HG03196 (cell line): ENCODE measurements at regions not wholly inside any gene's neighbourhood (a gene's known extent, or its start where the extent isn't known, plus 50 kb on each side); places are given as distances from the start of the nearest gene placed in this dataset.
"Not testable (repeated sequence)": the region's sequence is repeated elsewhere in the genome, so short reads cannot be mapped to it uniquely, and the experiment has no call there.

Experiments
- ATAC-seq: cut with Tn5 transposase; IDR thresholded peaks from one replicate; pipeline ENCODE4 v1.9.1; 2021; ENCODE audit not compliant: unreplicated experiment

- ATAC-seq: not testable (repeated sequence)
Observed at GRCh38 chr4:131729205-131729604, 1419.9 kb upstream of the PCDH10 start.

GRCh38 chr4:131729716-131730398 is 1419.2 kb upstream of the PCDH10 start:
- not testable (repeated sequence) for ATAC-seq

DNA sequence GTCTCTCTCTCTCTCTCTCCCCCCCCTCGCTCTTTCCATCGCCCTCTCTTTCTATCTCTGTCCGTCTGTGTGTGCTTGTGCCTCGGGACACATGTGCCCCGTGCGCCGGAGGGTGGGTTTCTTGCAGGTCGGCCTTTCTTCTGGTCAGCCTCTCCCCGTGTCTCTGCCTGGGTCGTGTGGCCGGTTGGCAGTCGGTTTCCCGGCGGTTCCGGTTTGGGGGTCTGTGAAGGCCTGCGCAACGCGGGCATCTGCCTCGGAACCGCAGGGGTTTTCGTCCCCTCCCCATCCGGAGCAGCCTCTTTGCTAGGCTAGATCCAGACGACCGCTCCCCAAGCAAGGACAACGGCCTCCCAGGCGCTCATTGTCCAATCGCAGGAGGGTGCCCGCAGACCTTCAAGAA is 1418.5 kb upstream of the PCDH10 start:
- ATAC-seq: not testable (repeated sequence)

DNA sequence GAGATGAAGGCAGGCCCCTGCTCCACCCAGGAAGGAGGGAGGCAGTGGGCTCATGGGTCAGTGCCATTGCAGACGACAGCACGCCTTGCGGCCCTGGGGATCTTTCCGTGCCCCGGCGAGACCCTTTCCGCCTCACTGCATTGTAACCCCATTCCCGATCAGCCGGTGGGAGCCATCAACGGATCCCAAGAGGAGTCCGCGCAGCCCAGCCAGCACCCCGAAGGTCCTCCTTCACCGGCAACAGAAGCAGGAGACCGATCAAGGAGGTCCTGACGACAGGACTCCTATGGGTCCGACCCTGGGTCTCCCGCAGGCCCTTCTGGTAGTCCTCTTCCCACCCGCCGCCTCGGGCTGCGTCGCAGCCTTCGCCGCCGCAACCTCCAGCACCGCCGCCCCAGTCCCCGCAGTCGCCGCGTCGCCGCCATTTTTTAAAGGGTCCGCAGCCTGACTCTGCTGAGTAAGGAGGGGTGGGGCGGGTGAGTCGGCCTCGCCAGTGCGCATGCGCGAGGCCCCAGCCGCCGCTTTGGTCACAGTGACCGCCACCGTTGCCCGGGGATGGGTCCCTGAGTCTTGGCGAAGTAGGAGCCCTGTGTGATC is 1417.0 kb upstream of the PCDH10 start:
- not testable (repeated sequence) for ATAC-seq

- ATAC-seq: not testable (repeated sequence)
Observed at GRCh38 chr4:131734321-131734720, 1414.8 kb upstream of the PCDH10 start.

DNA sequence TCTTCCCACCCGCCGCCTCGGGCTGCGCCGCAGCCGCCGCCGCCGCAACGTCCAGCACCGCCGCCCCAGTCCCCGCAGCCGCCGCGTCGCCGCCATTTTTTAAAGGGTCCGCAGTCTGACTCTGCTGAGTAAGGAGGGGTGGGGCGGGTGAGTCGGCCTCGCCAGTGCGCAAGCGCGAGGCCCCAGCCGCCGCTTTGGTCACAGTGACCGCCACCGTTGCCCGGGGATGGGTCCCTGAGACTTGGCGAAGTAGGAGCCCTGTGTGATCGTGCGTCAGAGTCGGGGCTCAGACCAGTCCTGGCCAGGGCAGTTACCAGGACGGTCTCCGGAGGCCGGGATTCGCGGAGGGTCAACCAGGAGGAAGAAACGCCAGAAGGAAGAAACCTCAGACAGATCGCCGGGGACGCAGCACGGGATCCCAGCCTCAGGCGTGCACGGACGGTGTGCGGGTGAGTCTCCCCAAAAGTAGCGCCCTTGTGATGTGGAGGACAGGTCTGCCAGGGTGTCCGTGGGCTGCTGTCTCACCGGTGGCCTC is 1414.2 kb upstream of the PCDH10 start:
- ATAC-seq: not testable (repeated sequence)

GRCh38 chr4:131738991-131739390 is 1410.1 kb upstream of the PCDH10 start:
- not testable (repeated sequence) for ATAC-seq

- not testable (repeated sequence) for ATAC-seq
Observed at GRCh38 chr4:131741836-131742235, 1407.3 kb upstream of the PCDH10 start.

DNA sequence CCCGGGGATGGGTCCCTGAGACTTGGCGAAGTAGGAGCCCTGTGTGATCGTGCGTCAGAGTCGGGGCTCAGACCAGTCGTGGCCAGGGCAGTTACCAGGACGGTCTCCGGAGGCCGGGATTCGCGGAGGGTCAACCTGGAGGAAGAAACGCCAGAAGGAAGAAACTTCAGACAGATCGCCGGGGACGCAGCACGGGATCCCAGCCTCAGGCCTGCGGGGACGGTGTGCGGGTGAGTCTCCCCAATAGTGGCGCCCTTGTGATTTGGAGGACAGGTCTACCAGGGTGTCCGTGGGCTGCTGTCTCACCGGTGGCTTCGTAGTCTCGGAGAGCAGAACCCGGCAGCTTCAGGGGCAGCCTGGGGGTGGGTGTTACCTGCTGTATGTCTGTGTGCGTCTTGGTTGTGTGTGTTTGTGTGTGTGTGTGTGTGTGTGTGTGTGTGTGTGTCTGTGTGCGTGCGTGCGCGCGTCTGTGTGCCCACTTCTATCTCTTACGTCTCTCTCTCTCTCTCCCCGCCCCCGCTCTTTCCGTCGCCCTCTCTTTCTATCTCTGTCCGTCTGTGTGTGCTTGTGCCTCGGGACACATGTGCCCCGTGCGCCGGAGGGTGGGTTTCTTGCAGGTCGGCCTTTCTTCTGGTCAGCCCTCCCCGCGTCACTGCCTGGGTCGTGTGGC is 1406.4 kb upstream of the PCDH10 start:
- ATAC-seq: not testable (repeated sequence)

- ATAC-seq: not testable (repeated sequence)
Observed at GRCh38 chr4:131743348-131743747, 1405.7 kb upstream of the PCDH10 start.

DNA sequence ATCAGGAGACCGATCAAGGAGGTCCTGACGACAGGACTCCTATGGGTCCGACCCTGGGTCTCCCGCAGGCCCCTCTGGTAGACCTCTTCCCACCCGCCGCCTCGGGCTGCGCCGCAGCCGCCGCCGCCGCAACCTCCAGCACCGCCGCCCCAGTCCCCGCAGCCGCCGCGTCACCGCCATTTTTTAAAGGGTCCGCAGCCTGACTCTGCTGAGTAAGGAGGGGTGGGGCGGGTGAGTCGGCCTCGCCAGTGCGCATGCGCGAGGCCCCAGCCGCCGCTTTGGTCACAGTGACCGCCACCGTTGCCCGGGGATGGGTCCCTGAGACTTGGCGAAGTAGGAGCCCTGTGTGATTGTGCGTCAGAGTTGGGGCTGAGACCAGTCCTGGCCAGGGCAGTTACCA is 1401.9 kb upstream of the PCDH10 start:
- ATAC-seq: not testable (repeated sequence)

GRCh38 chr4:131749224-131749623 is 1399.9 kb upstream of the PCDH10 start:
- not testable (repeated sequence) for ATAC-seq

DNA sequence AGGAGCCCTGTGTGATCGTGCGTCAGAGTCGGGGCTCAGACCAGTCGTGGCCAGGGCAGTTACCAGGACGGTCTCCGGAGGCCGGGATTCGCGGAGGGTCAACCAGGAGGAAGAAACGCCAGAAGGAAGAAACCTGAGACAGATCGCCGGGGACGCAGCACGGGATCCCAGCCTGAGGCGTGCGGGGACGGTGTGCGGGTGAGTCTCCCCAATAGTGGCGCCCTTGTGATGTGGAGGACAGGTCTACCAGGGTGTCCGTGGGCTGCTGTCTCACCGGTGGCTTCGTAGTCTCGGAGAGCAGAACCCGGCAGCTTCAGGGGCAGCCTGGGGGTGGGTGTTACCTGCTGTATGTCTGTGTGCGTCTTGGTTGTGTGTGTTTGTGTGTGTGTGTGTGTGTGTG is 1399.1 kb upstream of the PCDH10 start:
- not testable (repeated sequence) for ATAC-seq

DNA sequence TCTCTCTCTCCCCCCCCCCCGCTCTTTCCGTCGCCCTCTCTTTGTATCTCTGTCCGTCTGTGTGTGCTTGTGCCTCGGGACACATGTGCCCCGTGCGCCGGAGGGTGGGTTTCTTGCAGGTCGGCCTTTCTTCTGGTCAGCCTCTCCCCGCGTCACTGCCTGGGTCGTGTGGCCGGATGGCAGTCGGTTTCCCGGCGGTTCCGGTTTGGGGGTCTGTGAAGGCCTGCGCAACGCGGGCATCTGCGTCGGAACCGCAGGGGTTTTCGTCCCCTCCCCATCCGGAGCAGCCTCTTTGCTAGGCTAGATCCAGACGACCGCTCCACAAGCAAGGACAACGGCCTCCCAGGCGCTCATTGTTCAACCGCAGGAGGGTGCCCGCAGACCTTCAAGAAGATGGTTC is 1398.6 kb upstream of the PCDH10 start:
- ATAC-seq: not testable (repeated sequence)

DNA sequence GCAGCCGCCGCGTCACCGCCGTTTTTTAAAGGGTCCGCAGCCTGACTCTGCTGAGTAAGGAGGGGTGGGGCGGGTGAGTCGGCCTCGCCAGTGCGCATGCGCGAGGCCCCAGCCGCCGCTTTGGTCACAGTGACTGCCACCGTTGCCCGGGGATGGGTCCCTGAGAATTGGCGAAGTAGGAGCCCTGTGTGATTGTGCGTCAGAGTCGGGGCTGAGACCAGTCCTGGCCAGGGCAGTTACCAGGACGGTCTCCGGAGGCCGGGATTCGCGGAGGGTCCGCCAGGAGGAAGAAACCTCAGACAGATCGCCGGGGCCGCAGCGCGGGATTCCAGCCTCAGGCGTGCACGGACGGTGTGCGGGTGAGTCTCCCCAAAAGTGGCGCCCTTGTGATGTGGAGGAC is 1386.9 kb upstream of the PCDH10 start:
- ATAC-seq: not testable (repeated sequence)

DNA sequence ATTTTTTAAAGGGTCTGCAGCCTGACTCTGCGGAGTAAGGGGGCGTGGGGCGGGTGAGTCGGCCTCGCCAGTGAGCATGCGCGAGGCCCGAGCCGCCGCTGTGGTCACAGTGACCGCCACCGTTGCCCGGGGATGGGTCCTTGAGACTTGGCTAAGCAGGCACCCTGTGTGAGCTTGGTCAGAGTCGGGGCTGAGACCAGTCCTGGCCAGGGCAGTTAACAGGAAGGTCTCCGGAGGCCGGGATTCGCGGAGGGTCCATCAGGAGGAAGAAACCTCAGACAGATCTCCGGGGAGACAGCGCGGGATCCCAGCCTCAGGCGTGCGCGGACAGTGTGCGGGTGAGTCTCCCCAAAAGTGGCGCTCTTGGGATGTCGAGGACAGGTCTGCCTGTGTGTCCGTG is 1384.4 kb upstream of the PCDH10 start:
- ATAC-seq: no peak

GRCh38 chr4:131774382-131774781 is 1374.7 kb upstream of the PCDH10 start:
- ATAC-seq: not testable (repeated sequence)

- not testable (repeated sequence) for ATAC-seq
Observed at GRCh38 chr4:131810565-131810964, 1338.5 kb upstream of the PCDH10 start.
